Liver (tissue), 7 donors: ENCODE measurements at regions not wholly inside any gene's neighbourhood (a gene's known extent, or its start where the extent isn't known, plus 50 kb on each side); places are given as distances from the start of the nearest gene placed in this dataset.

Experiments used
- DNase-seq: peaks from one replicate; pipeline ENCODE4 v3.0.0-alpha.2; 2017; ENCODE audit warnings: low spot score
- H3K27ac ChIP-seq, 2 donors: one replicate each; pipeline ENCODE4 v1.7.0; 2013; ENCODE audit warnings: inconsistent platforms in 2 of 2, low read length in 2 of 2, control low read depth in 1 of 2, low read depth in 1 of 2, mild to moderate bottlenecking in 1 of 2
- H3K27me3 ChIP-seq, 4 donors: one replicate each; pipeline versions ENCODE4 v1.6.1 to v1.7.0; 2013; ENCODE audit warnings: low read length in 3 of 4, inconsistent platforms in 1 of 4, mild to moderate bottlenecking in 1 of 4, moderate library complexity in 1 of 4; ENCODE audit not compliant: control insufficient read depth in 4 of 4, insufficient read depth in 4 of 4
- H3K36me3 ChIP-seq, 4 donors: one replicate each; pipeline versions ENCODE4 v1.6.1 to v1.7.0; 2013; ENCODE audit warnings: low read length in 3 of 4, mild to moderate bottlenecking in 3 of 4, low read depth in 1 of 4, moderate library complexity in 1 of 4; ENCODE audit not compliant: control insufficient read depth in 4 of 4, insufficient read depth in 3 of 4
- H3K4me1 ChIP-seq, 4 donors: one replicate each; pipeline versions ENCODE4 v1.6.1 to v1.7.0; 2013; ENCODE audit warnings: low read length in 3 of 4, mild to moderate bottlenecking in 3 of 4, moderate library complexity in 1 of 4; ENCODE audit not compliant: control insufficient read depth in 4 of 4, insufficient read depth in 4 of 4
- H3K4me3 ChIP-seq, 3 donors: one replicate each; pipeline versions ENCODE4 v1.6.1 to v1.7.0; 2013; ENCODE audit warnings: low read length in 3 of 3, control low read depth in 1 of 3, low read depth in 1 of 3, mild to moderate bottlenecking in 1 of 3
- H3K9ac ChIP-seq, 2 donors: one replicate each; pipeline ENCODE4 v1.7.0; 2013; ENCODE audit warnings: low read length in 2 of 2, mild to moderate bottlenecking in 2 of 2, moderate library complexity in 2 of 2, control low read depth in 1 of 2, low read depth in 1 of 2
- H3K9me3 ChIP-seq, 4 donors: one replicate each; pipeline versions ENCODE4 v1.6.1 to v1.7.0; 2013; ENCODE audit warnings: low read length in 3 of 4; ENCODE audit not compliant: control insufficient read depth in 4 of 4
- ATF3 ChIP-seq: IDR thresholded peaks from 2 replicates; pipeline ENCODE4 v1.6.1; 2016; ENCODE audit warnings: antibody characterized with exemption
- EGR1 ChIP-seq, 2 donors: IDR thresholded peaks; 2 replicates each; pipeline ENCODE4 v1.6.1; 2016 to 2018; ENCODE audit warnings: antibody characterized with exemption in 2 of 2, low read depth in 2 of 2
- FOXA1 ChIP-seq: IDR thresholded peaks from 2 replicates; pipeline ENCODE4 v1.6.1; 2016; ENCODE audit warnings: antibody characterized with exemption
- GABPA ChIP-seq, 2 donors: IDR thresholded peaks in 1 of 2; conservative IDR thresholded peaks in 1 of 2; 2 replicates each; pipeline ENCODE4 v1.6.1; 2016; ENCODE audit warnings: antibody characterized with exemption in 2 of 2, mild to moderate bottlenecking in 1 of 2, moderate library complexity in 1 of 2
- HNF4A ChIP-seq, 2 donors: conservative IDR thresholded peaks; 2 replicates each; pipeline ENCODE4 v1.6.1; 2016; ENCODE audit warnings: antibody characterized with exemption in 2 of 2, mild to moderate bottlenecking in 2 of 2
- HNF4G ChIP-seq: IDR thresholded peaks from 2 replicates; pipeline ENCODE4 v1.6.1; 2016; ENCODE audit warnings: antibody characterized with exemption
- JUND ChIP-seq, 2 donors: IDR thresholded peaks; 2 replicates each; pipeline ENCODE4 v1.6.1; 2016; ENCODE audit warnings: antibody characterized with exemption in 2 of 2
- MAX ChIP-seq: IDR thresholded peaks from 2 replicates; pipeline ENCODE4 v1.6.1; 2016; ENCODE audit warnings: antibody characterized with exemption
- NR2F2 ChIP-seq: IDR thresholded peaks from 2 replicates; pipeline ENCODE4 v1.6.1; 2016; ENCODE audit warnings: antibody characterized with exemption
- RAD21 ChIP-seq, 2 donors: IDR thresholded peaks; 2 replicates each; pipeline ENCODE4 v1.6.1; 2016; ENCODE audit warnings: antibody characterized with exemption in 2 of 2, mild to moderate bottlenecking in 2 of 2
- RXRA ChIP-seq, 2 donors: IDR thresholded peaks; 2 replicates each; pipeline ENCODE4 v1.6.1; 2017 to 2018; ENCODE audit warnings: antibody characterized with exemption in 2 of 2, mild to moderate bottlenecking in 1 of 2
- SP1 ChIP-seq: IDR thresholded peaks from 2 replicates; pipeline ENCODE4 v1.6.1; 2018; ENCODE audit warnings: antibody characterized with exemption, mild to moderate bottlenecking
- TAF1 ChIP-seq: conservative IDR thresholded peaks from 2 replicates; pipeline ENCODE4 v1.6.1; 2016; ENCODE audit warnings: antibody characterized with exemption, mild to moderate bottlenecking
- ZBTB33 ChIP-seq: IDR thresholded peaks from 2 replicates; pipeline ENCODE4 v1.6.1; 2016; ENCODE audit warnings: antibody characterized with exemption
- WGBS: extraction: QIAGEN DNeasy Blood & Tissue Kit; methylation state at CpG from one replicate; pipeline ENCODE4 v1.1.7; 2013; 5-methylcytosine and 5-hydroxymethylcytosine counted together
- donor health status: healthy.
- donor health status: healthy.
- donor health status: healthy.
- donor health status: healthy.

- TF ChIP-seq MAX = no peak
- no peak for TF ChIP-seq EGR1 (IDR thresholded peaks at IDR 0.05; ENCODE audit: low read depth in 2 of 2)
- TF ChIP-seq HNF4A (conservative IDR thresholded peaks at IDR 0.05) = no peak
- TF ChIP-seq ATF3 = no peak
- no peak for TF ChIP-seq ZBTB33
Measured at GRCh38 chr5:2640717-2641116, 110.8 kb downstream of the IRX2 start (continued).

- WGBS = 72% methylated on average over 5 of the region's 5 CpGs
- Histone ChIP-seq H3K4me3 (no peak overlapping the region), H3K36me3 (no peaks in the 10 kb centered on the region), H3K27ac (no peak overlapping the region), H3K27me3 (no peaks in the 10 kb centered on the region), H3K9me3 (no peaks in the 10 kb centered on the region), H3K9ac (no peak overlapping the region), H3K4me1 (no peaks in the 10 kb centered on the region)
- no peak for DNase-seq
- no peak for TF ChIP-seq HNF4G
- TF ChIP-seq NR2F2 = no peak
Measured at GRCh38 chr5:2639425-2639824, 112.1 kb downstream of the IRX2 start.

GRCh38 chr5:2634399-2635176 is 116.9 kb downstream of the IRX2 start:
- H3K27me3 ChIP-seq = peaks cover 0 to 2% (median 0%) of the 10 kb centered on the region in 4 donors
- H3K36me3 ChIP-seq = no peaks in the 10 kb centered on the region
- no peak overlapping the region for H3K9ac ChIP-seq
- DNase-seq = no peak
- WGBS = 66% methylated on average over 11 of the region's 11 CpGs
- TF ChIP-seq NR2F2 = no peak
- no peaks in the 10 kb centered on the region for H3K4me1 ChIP-seq
- no peak overlapping the region for H3K4me3 ChIP-seq
- H3K9me3 ChIP-seq = no peaks in the 10 kb centered on the region
- no peak overlapping the region for H3K27ac ChIP-seq

GRCh38 chr5:2633992-2634391 is 117.5 kb downstream of the IRX2 start:
- Histone ChIP-seq H3K27me3 (peaks cover 0 to 2% (median 0%) of the 10 kb centered on the region in 4 donors), H3K36me3 (no peaks in the 10 kb centered on the region), H3K27ac (no peak overlapping the region), H3K4me3 (no peak overlapping the region), H3K9ac (no peak overlapping the region), H3K4me1 (no peaks in the 10 kb centered on the region), H3K9me3 (no peaks in the 10 kb centered on the region)
- no peak for DNase-seq
- WGBS = 88% methylated on average over 15 of the region's 15 CpGs
- TF ChIP-seq FOXA1 (no peak), RAD21 (IDR thresholded peaks at IDR 0.05) (no peak)

- no peaks in the 10 kb centered on the region for H3K9me3 ChIP-seq
- H3K27ac ChIP-seq = no peak overlapping the region
- no peaks in the 10 kb centered on the region for H3K4me1 ChIP-seq
- no peak for TF ChIP-seq SP1
- no peak for TF ChIP-seq RAD21 (IDR thresholded peaks at IDR 0.05)
- no peak for TF ChIP-seq HNF4A (conservative IDR thresholded peaks at IDR 0.05)
- TF ChIP-seq MAX = no peak
- TF ChIP-seq GABPA (IDR thresholded peaks at IDR 0.05 in 1 of 2, conservative IDR thresholded peaks at IDR 0.05 in 1 of 2) = no peak
- TF ChIP-seq JUND (IDR thresholded peaks at IDR 0.05) = no peak
- no peak for TF ChIP-seq ZBTB33
- TF ChIP-seq RXRA (IDR thresholded peaks at IDR 0.05) = no peak
- no peak for TF ChIP-seq ATF3
- no peak for TF ChIP-seq HNF4G
- TF ChIP-seq TAF1 = no peak
- no peak for TF ChIP-seq NR2F2
- no peak for TF ChIP-seq EGR1 (IDR thresholded peaks at IDR 0.05; ENCODE audit: low read depth in 2 of 2)
- H3K9ac ChIP-seq = no peak overlapping the region
- no peak for DNase-seq
- WGBS = 74% methylated on average over 11 of the region's 11 CpGs
- H3K4me3 ChIP-seq = no peak overlapping the region
- H3K36me3 ChIP-seq = no peaks in the 10 kb centered on the region
- peaks cover 0 to 2% (median 0%) of the 10 kb centered on the region in 4 donors for H3K27me3 ChIP-seq
Measured at GRCh38 chr5:2631758-2632157, 119.7 kb downstream of the IRX2 start.
